ENCODE measurements at regions not wholly inside any gene's neighbourhood (a gene's known extent, or its start where the extent isn't known, plus 50 kb on each side); places are given as distances from the start of the nearest gene placed in this dataset.

DNA sequence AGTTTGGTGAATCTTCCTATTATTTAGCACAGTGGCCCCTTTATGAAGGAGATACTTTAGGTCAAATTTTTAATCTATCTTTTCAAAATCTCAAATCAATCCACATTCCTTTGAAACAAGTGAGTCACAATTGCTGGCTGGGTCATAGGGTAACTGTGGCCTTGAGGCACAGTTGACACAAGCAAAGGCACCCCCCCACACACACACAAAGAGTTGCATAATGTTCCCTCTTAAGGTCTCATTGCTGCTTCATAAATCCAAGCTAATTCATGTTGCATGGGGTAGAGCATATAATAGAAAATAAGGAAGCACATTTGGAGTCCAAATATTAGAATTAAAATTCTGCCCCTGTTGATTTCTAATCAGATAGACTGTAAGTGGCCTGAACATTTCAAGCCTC, 171.5 kb downstream of the DLEU7 start:
- Histone ChIP-seq H3K4me1 (peaks cover 0 to 13% of the 10 kb centered on the region in 2 donors), H3K9me3 (no peaks in the 10 kb centered on the region), H3K27me3 (no peaks in the 10 kb centered on the region), H3K36me3 (no peaks in the 10 kb centered on the region), H3K4me3 (no peak overlapping the region), H3K27ac (no peak overlapping the region)
- ATAC-seq (peak; percentile 52), DNase-seq (no peak)
- intact Hi-C loops (cut with DNase I): no loop called here
- TF ChIP-seq CTCF (IDR thresholded peaks at IDR 0.05): no peak

GRCh38 chr13:50675651-50676050, 167.8 kb downstream of the DLEU7 start:
- no peak overlapping the region for H3K27ac ChIP-seq
- TF ChIP-seq CTCF (IDR thresholded peaks at IDR 0.05): no peak
- H3K36me3 ChIP-seq: no peaks in the 10 kb centered on the region
- intact Hi-C loops (cut with DNase I): no loop called here
- DNase-seq: no peak
- peaks cover 0 to 21% of the 10 kb centered on the region in 2 donors for H3K4me1 ChIP-seq
- no peak for ATAC-seq
- H3K9me3 ChIP-seq: no peaks in the 10 kb centered on the region
- H3K27me3 ChIP-seq: no peaks in the 10 kb centered on the region
- H3K4me3 ChIP-seq: no peak overlapping the region

DNA sequence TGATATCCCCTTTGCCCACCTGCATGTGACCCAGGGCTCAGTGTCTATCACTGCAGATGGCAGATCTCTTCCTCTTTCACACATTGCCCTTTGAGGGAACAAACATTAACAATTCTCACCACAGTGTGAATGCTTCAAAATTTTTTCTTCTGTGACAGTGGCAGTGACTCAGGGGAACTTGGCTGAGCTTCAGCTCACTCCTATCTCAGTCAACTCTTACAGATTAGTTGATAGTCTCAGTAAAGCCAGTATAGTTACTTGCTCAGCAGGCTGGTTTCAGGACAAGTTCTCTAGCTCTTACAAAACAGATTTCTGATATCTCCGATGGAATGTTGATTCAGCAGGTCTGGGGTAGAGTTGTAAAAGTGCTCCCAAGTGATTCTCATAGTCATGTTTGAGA, 166.9 kb downstream of the DLEU7 start:
- peak; percentile 62 for ATAC-seq
- Histone ChIP-seq H3K36me3 (no peaks in the 10 kb centered on the region), H3K27me3 (no peaks in the 10 kb centered on the region), H3K9me3 (no peaks in the 10 kb centered on the region), H3K27ac (peak overlapping the region in 1 of 2 donors; percentile 13), H3K4me1 (peaks cover 0 to 21% of the 10 kb centered on the region in 2 donors), H3K4me3 (no peak overlapping the region)
- no peak for DNase-seq
- intact Hi-C loops (cut with DNase I): no loop called here
- no peak for TF ChIP-seq CTCF (IDR thresholded peaks at IDR 0.05)

DNA sequence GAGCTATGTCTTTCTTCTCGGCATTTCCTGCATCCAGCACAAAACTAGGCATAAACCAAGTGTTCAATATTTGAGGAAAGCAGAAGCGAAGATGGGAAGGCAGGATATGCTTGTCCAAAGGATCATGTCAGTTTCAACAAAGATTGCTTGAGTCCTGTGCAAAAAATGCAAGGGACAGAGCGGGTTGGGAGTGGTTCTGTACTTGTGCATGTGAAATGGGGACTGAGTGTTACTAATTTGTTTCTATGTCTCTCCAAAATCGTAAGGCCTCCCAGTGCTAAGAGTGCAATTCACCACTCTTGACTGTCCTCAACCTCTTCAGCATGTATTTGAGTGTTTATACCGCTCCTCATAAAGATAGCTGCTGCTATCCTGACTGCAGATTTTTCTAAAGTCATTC, 166.2 kb downstream of the DLEU7 start:
- H3K27ac ChIP-seq: peak overlapping the region in 1 of 2 donors; percentile 13
- intact Hi-C loops (cut with DNase I): no loop called here
- H3K27me3 ChIP-seq: no peaks in the 10 kb centered on the region
- H3K36me3 ChIP-seq: no peaks in the 10 kb centered on the region
- no peak for TF ChIP-seq CTCF (IDR thresholded peaks at IDR 0.05)
- no peaks in the 10 kb centered on the region for H3K9me3 ChIP-seq
- H3K4me3 ChIP-seq: no peak overlapping the region
- peaks cover 0 to 21% of the 10 kb centered on the region in 2 donors for H3K4me1 ChIP-seq
- ATAC-seq: no peak
- DNase-seq: no peak

GRCh38 chr13:50677687-50678463, 165.6 kb downstream of the DLEU7 start:
- H3K9me3 ChIP-seq: no peaks in the 10 kb centered on the region
- DNase-seq (peak in 1 of 4 donors; percentile 29), ATAC-seq (no peak)
- no peaks in the 10 kb centered on the region for H3K36me3 ChIP-seq
- intact Hi-C loops (cut with DNase I): no loop called here
- H3K27me3 ChIP-seq: no peaks in the 10 kb centered on the region
- H3K4me3 ChIP-seq: no peak overlapping the region
- no peak for TF ChIP-seq CTCF (IDR thresholded peaks at IDR 0.05)
- no peak overlapping the region for H3K27ac ChIP-seq
- H3K4me1 ChIP-seq: peaks cover 0 to 21% of the 10 kb centered on the region in 2 donors

Measured in left lung (tissue), 4 donors.